NB4 (cell line): ENCODE measurements at regions not wholly inside any gene's neighbourhood (a gene's known extent, or its start where the extent isn't known, plus 50 kb on each side); places are given as distances from the start of the nearest gene placed in this dataset.

Experiments
- DNase-seq: peaks from one replicate; pipeline ENCODE4 v3.0.0; 2010; ENCODE audit warnings: low read depth
- H3K4me3 ChIP-seq: one replicate; pipeline ENCODE4 v1.5.1; 2011; ENCODE audit warnings: mild to moderate bottlenecking, low read depth, low read length, moderate library complexity
- MYC ChIP-seq: IDR thresholded peaks from 2 replicates; pipeline ENCODE4 v1.6.1; 2011; ENCODE audit warnings: low read depth, low read length
- POLR2A ChIP-seq: IDR thresholded peaks from 2 replicates; pipeline ENCODE4 v1.6.1; 2011; ENCODE audit warnings: mild to moderate bottlenecking; ENCODE audit not compliant: insufficient read length; ENCODE audit errors: extremely low read depth
- TF ChIP-seq, protein P1 (sequence below): IDR thresholded peaks from 2 replicates; pipeline ENCODE4 v1.6.1; 2011; ENCODE audit warnings: low read depth, low read length
- TF ChIP-seq, protein P2 (sequence below): IDR thresholded peaks from one replicate; pipeline ENCODE4 v1.5.1; 2012; ENCODE audit warnings: low read depth, low read length

DNA sequence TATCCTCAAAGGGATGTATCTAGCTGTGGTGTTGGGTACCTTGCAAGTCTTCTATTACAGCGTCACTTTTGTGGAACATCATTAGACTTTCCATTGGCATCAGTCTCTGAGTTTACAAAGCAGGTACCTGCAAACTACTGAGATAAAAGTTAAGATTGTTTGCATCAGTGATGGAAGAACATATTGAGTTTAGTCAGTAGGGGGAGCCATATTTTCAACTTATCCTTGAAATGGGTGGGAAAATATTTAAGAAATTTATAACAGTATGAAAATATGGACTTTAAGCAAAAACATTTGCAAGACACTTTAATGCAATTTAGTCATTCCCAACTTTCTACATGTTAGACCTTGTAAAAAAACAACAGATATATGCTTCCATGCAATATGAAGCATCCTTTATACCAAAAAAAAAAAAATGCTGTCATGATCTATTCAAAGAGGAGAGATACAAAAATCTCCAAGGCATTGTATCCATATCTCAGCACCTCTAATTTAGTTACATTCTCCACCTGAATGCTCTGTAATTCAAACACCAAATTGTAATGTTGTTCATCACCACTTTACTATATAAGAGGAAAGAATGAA, 98.6 kb upstream of the ADAMTS19 start:
- peak; percentile 24 for DNase-seq
- TF ChIP-seq, protein P1, sequence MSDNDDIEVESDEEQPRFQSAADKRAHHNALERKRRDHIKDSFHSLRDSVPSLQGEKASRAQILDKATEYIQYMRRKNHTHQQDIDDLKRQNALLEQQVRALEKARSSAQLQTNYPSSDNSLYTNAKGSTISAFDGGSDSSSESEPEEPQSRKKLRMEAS: no peak
- TF ChIP-seq, protein P2, sequence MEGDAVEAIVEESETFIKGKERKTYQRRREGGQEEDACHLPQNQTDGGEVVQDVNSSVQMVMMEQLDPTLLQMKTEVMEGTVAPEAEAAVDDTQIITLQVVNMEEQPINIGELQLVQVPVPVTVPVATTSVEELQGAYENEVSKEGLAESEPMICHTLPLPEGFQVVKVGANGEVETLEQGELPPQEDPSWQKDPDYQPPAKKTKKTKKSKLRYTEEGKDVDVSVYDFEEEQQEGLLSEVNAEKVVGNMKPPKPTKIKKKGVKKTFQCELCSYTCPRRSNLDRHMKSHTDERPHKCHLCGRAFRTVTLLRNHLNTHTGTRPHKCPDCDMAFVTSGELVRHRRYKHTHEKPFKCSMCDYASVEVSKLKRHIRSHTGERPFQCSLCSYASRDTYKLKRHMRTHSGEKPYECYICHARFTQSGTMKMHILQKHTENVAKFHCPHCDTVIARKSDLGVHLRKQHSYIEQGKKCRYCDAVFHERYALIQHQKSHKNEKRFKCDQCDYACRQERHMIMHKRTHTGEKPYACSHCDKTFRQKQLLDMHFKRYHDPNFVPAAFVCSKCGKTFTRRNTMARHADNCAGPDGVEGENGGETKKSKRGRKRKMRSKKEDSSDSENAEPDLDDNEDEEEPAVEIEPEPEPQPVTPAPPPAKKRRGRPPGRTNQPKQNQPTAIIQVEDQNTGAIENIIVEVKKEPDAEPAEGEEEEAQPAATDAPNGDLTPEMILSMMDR: peak; percentile 31
- no peak overlapping the region for H3K4me3 ChIP-seq

DNA sequence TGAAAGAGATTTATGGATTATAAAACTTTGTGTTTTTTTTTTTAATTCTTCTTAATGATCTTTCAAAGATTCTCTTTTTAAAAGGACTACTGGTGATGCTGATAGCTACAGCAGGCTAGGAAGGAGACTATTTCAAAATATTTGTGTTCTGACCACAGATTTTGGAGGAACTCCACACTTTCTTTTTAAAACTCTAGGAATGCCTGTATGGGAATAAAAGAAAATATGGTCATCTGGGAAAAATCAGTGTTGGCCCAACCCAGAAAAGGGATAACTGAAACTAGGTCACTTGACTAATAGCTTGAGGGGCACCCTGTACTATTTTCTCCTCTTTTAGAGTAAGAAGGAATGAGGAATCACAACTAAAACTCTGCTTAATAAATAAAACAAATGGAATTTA, 97.6 kb upstream of the ADAMTS19 start:
- no peak for DNase-seq
- TF ChIP-seq, protein P1: no peak
- TF ChIP-seq MYC (no peak), POLR2A (no peak)
- TF ChIP-seq, protein P2: no peak
- H3K4me3 ChIP-seq: no peak overlapping the region

DNA sequence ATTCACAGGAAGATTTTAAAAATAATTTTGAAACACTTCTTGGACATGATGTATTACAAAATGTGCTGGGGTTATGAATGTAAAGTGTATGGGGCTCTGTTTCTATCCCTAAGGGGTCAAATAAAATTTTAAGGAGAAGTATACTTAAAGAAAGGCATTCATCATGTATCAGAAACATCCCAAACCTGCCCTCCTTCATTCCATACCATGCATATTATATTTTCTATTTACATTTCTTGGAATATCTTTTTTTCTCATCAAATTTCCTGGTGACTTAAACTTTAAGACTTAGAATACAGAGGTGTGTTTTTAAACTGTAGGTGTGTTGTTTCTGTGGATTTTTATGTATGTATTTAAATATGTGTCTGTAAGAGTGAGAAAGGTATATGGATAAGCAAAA, 96.1 kb upstream of the ADAMTS19 start:
- H3K4me3 ChIP-seq: no peak overlapping the region
- TF ChIP-seq, protein P2: no peak
- no peak for DNase-seq

DNA sequence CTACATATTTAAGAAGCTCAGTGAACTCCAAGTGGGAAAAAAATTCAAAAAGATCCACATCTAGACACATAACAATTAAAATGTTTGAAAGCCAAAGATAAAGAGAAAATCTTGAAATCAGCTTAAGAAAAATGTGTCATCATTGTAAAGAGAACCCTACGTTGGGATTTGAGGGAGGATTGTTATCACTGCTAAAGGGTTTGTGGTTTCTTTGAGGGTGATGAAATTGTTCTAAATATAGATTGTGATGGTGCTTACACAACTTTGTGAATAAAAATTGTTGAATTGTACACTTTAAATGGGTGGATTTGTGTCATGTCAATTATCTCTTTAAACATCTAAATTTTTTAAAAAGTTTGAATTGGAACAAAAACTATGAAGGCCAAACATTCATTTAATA, 92.2 kb upstream of the ADAMTS19 start:
- TF ChIP-seq, protein P2: no peak
- TF ChIP-seq, protein P1: no peak
- TF ChIP-seq MYC (no peak), POLR2A (no peak)
- H3K4me3 ChIP-seq: no peak overlapping the region
- peak; percentile 47 for DNase-seq

DNA sequence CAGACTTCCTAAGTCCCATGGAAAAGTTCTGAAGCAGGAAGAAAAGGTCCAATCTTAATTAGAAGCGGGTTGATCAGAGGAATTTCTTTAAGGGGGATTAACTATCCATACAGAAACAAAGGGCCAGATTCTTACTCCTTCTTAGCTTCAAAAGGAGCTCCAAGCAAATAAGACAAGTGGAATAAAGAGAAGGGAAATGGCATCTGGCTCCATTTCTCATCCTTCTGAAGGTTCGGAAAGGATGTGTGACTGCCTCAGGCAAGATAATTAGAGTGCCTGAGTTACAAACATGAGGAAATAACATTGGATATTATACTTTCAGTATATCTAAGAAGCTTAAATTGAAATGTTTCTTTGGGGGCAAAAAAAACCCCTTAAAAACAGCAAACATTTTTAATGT, 88.1 kb upstream of the ADAMTS19 start:
- DNase-seq: no peak
- TF ChIP-seq, protein P1: no peak
- no peak for TF ChIP-seq MYC
- TF ChIP-seq POLR2A: no peak
- no peak overlapping the region for H3K4me3 ChIP-seq

DNA sequence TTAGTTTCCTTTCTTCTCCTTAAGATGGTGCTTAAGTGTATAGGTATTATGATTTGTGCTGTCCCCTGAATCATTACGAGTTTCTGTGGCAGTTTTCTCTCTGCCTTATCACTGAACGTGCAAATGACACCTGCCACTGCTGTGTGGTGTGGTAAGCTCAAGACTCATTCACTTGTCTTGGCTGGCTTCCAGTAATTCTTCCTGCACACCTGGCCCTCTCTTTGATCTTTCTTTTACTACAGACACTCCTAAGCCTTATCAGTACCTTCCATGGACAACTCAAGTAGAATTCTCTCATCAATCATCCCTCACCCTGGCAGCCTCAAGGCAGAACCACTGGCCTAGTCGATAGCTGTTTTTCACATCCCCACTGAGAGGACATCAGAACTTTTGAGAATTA, 82.6 kb upstream of the ADAMTS19 start:
- H3K4me3 ChIP-seq: no peak overlapping the region
- DNase-seq: no peak
- TF ChIP-seq, protein P2: no peak
- TF ChIP-seq POLR2A (no peak), MYC (no peak)
- TF ChIP-seq, protein P1: no peak
